ENCODE measurements at regions not wholly inside any gene's neighbourhood (a gene's known extent, or its start where the extent isn't known, plus 50 kb on each side); places are given as distances from the start of the nearest gene placed in this dataset.

DNA sequence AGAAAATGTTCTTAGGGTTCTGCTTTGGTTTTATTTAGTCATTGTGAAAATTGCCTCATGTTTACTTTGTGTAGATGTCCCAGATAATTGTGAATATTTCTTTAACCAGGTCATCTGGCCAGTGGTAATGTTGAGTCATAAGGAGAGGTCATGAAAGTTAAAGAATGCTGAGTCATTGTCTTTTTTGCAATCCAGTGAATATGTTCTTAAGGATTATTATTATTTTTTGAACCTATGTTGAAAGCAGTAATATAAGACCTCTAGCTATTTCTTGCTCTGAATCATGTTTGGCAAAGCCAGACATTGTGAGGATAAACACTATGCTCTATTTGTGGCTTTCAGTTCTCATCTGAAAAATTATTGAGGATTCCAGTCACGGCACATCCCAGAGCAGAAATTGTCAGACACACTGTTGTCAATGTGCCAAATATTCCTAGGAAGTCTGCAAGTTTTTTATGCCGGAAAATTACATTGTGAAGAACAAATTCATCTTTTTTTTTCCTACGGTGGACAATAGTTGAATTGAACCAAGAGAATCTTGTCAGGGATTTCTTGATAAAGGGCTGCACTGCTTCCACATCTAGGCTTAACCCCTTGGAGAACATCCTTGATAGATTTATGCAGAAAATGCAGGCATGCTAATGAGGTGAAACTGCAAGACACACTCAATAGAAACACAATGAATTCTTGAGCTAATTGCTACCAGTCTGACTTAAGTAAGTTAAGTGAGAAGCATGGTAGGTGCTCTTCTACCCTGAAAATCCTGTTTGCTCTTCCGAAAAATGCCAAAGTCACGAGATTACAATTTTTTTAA is 369.6 kb downstream of the ATP23 start:
- Mint-ChIP-seq H3K27ac (ENCODE audit: unreplicated experiment) (peak overlapping the region; percentile 80), H3K9me3 (ENCODE audit: unreplicated experiment) (peaks cover 9% of the 10 kb centered on the region), H3K4me1 (ENCODE audit: unreplicated experiment) (peaks cover 53% of the 10 kb centered on the region), H3K36me3 (ENCODE audit: unreplicated experiment) (peaks cover 6% of the 10 kb centered on the region), H3K4me3 (ENCODE audit: unreplicated experiment) (no peak overlapping the region), H3K27me3 (ENCODE audit: unreplicated experiment) (no peaks in the 10 kb centered on the region)
- DNase-seq (ENCODE audit: extremely low spot score, unreplicated experiment) = no peak
- TF ChIP-seq, protein P1, sequence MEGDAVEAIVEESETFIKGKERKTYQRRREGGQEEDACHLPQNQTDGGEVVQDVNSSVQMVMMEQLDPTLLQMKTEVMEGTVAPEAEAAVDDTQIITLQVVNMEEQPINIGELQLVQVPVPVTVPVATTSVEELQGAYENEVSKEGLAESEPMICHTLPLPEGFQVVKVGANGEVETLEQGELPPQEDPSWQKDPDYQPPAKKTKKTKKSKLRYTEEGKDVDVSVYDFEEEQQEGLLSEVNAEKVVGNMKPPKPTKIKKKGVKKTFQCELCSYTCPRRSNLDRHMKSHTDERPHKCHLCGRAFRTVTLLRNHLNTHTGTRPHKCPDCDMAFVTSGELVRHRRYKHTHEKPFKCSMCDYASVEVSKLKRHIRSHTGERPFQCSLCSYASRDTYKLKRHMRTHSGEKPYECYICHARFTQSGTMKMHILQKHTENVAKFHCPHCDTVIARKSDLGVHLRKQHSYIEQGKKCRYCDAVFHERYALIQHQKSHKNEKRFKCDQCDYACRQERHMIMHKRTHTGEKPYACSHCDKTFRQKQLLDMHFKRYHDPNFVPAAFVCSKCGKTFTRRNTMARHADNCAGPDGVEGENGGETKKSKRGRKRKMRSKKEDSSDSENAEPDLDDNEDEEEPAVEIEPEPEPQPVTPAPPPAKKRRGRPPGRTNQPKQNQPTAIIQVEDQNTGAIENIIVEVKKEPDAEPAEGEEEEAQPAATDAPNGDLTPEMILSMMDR (IDR thresholded peaks at IDR 0.05) = no peak

GRCh38 chr12:58313091-58313855 is 371.9 kb downstream of the ATP23 start:
- H3K4me1 Mint-ChIP-seq (ENCODE audit: unreplicated experiment) = peaks cover 53% of the 10 kb centered on the region
- DNase-seq (ENCODE audit: extremely low spot score, unreplicated experiment) = no peak
- no peaks in the 10 kb centered on the region for H3K27me3 Mint-ChIP-seq (ENCODE audit: unreplicated experiment)
- H3K9me3 Mint-ChIP-seq (ENCODE audit: unreplicated experiment) = peaks cover 4% of the 10 kb centered on the region
- TF ChIP-seq, protein P1 (IDR thresholded peaks at IDR 0.05) = no peak
- H3K36me3 Mint-ChIP-seq (ENCODE audit: unreplicated experiment) = no peaks in the 10 kb centered on the region
- H3K4me3 Mint-ChIP-seq (ENCODE audit: unreplicated experiment) = no peak overlapping the region
- H3K27ac Mint-ChIP-seq (ENCODE audit: unreplicated experiment) = peak overlapping the region; percentile 90

- Mint-ChIP-seq H3K4me3 (ENCODE audit: unreplicated experiment) (no peak overlapping the region), H3K27ac (ENCODE audit: unreplicated experiment) (peak overlapping the region; percentile 90)
- TF ChIP-seq, protein P1 (IDR thresholded peaks at IDR 0.05) = no peak
Observed at GRCh38 chr12:58314610-58315009, 373.2 kb downstream of the ATP23 start.

DNA sequence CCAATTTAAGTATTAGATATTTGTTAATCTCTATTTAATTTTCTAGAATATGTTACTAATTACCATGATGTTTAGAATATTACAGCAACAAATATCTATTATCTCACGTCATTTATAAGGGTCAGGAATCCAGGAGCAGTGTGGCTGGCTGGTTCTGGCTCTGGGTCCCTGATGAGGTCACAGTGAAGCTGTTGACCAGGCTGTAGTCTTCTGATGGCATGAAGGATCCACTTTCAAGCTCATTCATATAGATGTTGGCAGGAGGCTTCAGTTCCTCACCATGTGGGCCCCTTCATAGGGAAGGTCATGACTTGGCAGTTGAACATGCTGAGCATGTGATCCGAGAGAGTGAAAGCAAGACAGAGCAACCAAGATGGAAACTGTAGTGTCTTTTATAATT is 375.6 kb downstream of the ATP23 start:
- DNase-seq (ENCODE audit: extremely low spot score, unreplicated experiment) = no peak
- H3K27me3 Mint-ChIP-seq (ENCODE audit: unreplicated experiment) = no peaks in the 10 kb centered on the region
- H3K36me3 Mint-ChIP-seq (ENCODE audit: unreplicated experiment) = peaks cover 3% of the 10 kb centered on the region
- H3K9me3 Mint-ChIP-seq (ENCODE audit: unreplicated experiment) = peaks cover 8% of the 10 kb centered on the region
- TF ChIP-seq, protein P1 (IDR thresholded peaks at IDR 0.05) = no peak
- H3K4me1 Mint-ChIP-seq (ENCODE audit: unreplicated experiment) = peaks cover 29% of the 10 kb centered on the region
- H3K27ac Mint-ChIP-seq (ENCODE audit: unreplicated experiment) = no peak overlapping the region
- no peak overlapping the region for H3K4me3 Mint-ChIP-seq (ENCODE audit: unreplicated experiment)

More at GRCh38 chr12:58314610-58315009, 373.2 kb downstream of the ATP23 start:
- Mint-ChIP-seq H3K9me3 (ENCODE audit: unreplicated experiment) (peaks cover 8% of the 10 kb centered on the region), H3K36me3 (ENCODE audit: unreplicated experiment) (peaks cover 3% of the 10 kb centered on the region), H3K27me3 (ENCODE audit: unreplicated experiment) (no peaks in the 10 kb centered on the region), H3K4me1 (ENCODE audit: unreplicated experiment) (peaks cover 49% of the 10 kb centered on the region)
- DNase-seq (ENCODE audit: extremely low spot score, unreplicated experiment) = no peak

DNA sequence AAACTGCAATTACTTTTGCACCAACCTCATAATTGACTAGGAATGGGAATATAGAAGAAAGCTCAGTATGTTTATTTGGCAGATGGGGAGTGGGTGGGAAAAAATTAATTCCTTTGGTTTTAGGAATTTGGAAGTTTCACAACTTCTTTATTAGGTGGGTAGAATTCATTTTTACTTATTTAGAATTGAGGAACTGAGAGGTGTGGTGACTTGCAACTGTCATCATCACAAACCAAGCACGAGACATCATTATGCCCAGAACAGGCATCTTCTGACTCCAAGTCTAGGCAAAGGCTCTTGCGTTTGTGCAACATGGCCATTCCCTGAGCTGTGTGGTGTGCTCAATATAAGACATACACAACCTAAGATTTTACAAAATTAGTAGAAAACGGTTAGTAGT is 380.0 kb downstream of the ATP23 start:
- Mint-ChIP-seq H3K36me3 (ENCODE audit: unreplicated experiment) (peaks cover 3% of the 10 kb centered on the region), H3K27me3 (ENCODE audit: unreplicated experiment) (no peaks in the 10 kb centered on the region), H3K27ac (ENCODE audit: unreplicated experiment) (no peak overlapping the region), H3K9me3 (ENCODE audit: unreplicated experiment) (peaks cover 8% of the 10 kb centered on the region), H3K4me3 (ENCODE audit: unreplicated experiment) (no peak overlapping the region), H3K4me1 (ENCODE audit: unreplicated experiment) (no peaks in the 10 kb centered on the region)
- TF ChIP-seq, protein P1 (IDR thresholded peaks at IDR 0.05) = no peak
- no peak for DNase-seq (ENCODE audit: extremely low spot score, unreplicated experiment)

All from osteocyte (in vitro differentiated cells).